Parathyroid adenoma (tissue), 2 donors: ENCODE measurements at regions not wholly inside any gene's neighbourhood (a gene's known extent, or its start where the extent isn't known, plus 50 kb on each side); places are given as distances from the start of the nearest gene placed in this dataset.

ENCODE experiments used
- H2AFZ ChIP-seq: fragments of 300-600 bp; sonication (generic); one replicate; pipeline ENCODE4 v1.7.0; 2017; ENCODE audit warnings: antibody characterized with exemption, mild to moderate bottlenecking
- H3K27ac ChIP-seq: fragments of 300-600 bp; sonication (generic); one replicate; pipeline ENCODE4 v1.7.0; 2017
- H3K27me3 ChIP-seq: fragments of 300-600 bp; sonication (generic); one replicate; pipeline ENCODE4 v1.7.0; 2017; ENCODE audit warnings: low read length; ENCODE audit not compliant: control insufficient read depth, insufficient read depth
- H3K36me3 ChIP-seq: fragments of 300-600 bp; sonication (generic); one replicate; pipeline ENCODE4 v1.7.0; 2017; ENCODE audit warnings: low read length; ENCODE audit not compliant: control insufficient read depth, insufficient read depth
- H3K4me1 ChIP-seq: fragments of 300-600 bp; sonication (generic); one replicate; pipeline ENCODE4 v1.7.0; 2017; ENCODE audit warnings: control low read depth
- H3K4me2 ChIP-seq: fragments of 300-600 bp; sonication (generic); one replicate; pipeline ENCODE4 v1.7.0; 2017; ENCODE audit warnings: low read length
- H3K4me3 ChIP-seq: fragments of 300-600 bp; sonication (generic); one replicate; pipeline ENCODE4 v1.7.0; 2017; ENCODE audit warnings: low read depth, low read length
- H3K79me2 ChIP-seq: fragments of 300-600 bp; sonication (generic); one replicate; pipeline ENCODE4 v1.7.0; 2017; ENCODE audit warnings: control low read depth
- H3K9ac ChIP-seq: fragments of 300-600 bp; sonication (generic); one replicate; pipeline ENCODE4 v1.7.0; 2017; ENCODE audit warnings: mild to moderate bottlenecking
- H3K9me3 ChIP-seq: fragments of 300-600 bp; sonication (generic); one replicate; pipeline ENCODE4 v1.7.0; 2017; ENCODE audit warnings: low read length; ENCODE audit not compliant: control insufficient read depth
- CTCF ChIP-seq: fragments of 300-600 bp; sonication (generic); IDR thresholded peaks from one replicate; pipeline ENCODE4 v1.7.0; 2017; ENCODE audit warnings: antibody characterized with exemption, mild to moderate bottlenecking
- donor health status: primary hyperparathyroidism.

- no peaks in the 10 kb centered on the region for H3K79me2 ChIP-seq
- H3K4me3 ChIP-seq, result no peak overlapping the region
- no peak overlapping the region for H3K27ac ChIP-seq
- no peaks in the 10 kb centered on the region for H3K9me3 ChIP-seq
- H3K9ac ChIP-seq, result no peak overlapping the region
- no peak overlapping the region for H2AFZ ChIP-seq
- no peak for TF ChIP-seq CTCF
- no peaks in the 10 kb centered on the region for H3K4me1 ChIP-seq
- H3K36me3 ChIP-seq, result no peaks in the 10 kb centered on the region
- no peaks in the 10 kb centered on the region for H3K27me3 ChIP-seq
- no peak overlapping the region for H3K4me2 ChIP-seq
These were observed 378.6 kb upstream of the ANXA10 start for GRCh38 chr4:167713756-167714155.

- Histone ChIP-seq H3K9me3 (no peaks in the 10 kb centered on the region), H3K9ac (no peak overlapping the region), H3K27ac (no peak overlapping the region), H3K4me2 (no peak overlapping the region), H3K4me3 (no peak overlapping the region), H3K79me2 (no peaks in the 10 kb centered on the region), H3K36me3 (no peaks in the 10 kb centered on the region), H2AFZ (no peak overlapping the region), H3K4me1 (no peaks in the 10 kb centered on the region), H3K27me3 (no peaks in the 10 kb centered on the region)
- TF ChIP-seq CTCF, result no peak
These were observed 377.2 kb upstream of the ANXA10 start for GRCh38 chr4:167715176-167715575.

- no peaks in the 10 kb centered on the region for H3K4me1 ChIP-seq
- H3K9me3 ChIP-seq, result no peaks in the 10 kb centered on the region
- no peaks in the 10 kb centered on the region for H3K36me3 ChIP-seq
- H3K9ac ChIP-seq, result no peak overlapping the region
- no peak overlapping the region for H2AFZ ChIP-seq
- H3K79me2 ChIP-seq, result no peaks in the 10 kb centered on the region
- no peak overlapping the region for H3K4me2 ChIP-seq
- H3K4me3 ChIP-seq, result no peak overlapping the region
- no peak overlapping the region for H3K27ac ChIP-seq
- no peaks in the 10 kb centered on the region for H3K27me3 ChIP-seq
- TF ChIP-seq CTCF, result no peak
These were observed 374.8 kb upstream of the ANXA10 start for GRCh38 chr4:167717495-167717894.

DNA sequence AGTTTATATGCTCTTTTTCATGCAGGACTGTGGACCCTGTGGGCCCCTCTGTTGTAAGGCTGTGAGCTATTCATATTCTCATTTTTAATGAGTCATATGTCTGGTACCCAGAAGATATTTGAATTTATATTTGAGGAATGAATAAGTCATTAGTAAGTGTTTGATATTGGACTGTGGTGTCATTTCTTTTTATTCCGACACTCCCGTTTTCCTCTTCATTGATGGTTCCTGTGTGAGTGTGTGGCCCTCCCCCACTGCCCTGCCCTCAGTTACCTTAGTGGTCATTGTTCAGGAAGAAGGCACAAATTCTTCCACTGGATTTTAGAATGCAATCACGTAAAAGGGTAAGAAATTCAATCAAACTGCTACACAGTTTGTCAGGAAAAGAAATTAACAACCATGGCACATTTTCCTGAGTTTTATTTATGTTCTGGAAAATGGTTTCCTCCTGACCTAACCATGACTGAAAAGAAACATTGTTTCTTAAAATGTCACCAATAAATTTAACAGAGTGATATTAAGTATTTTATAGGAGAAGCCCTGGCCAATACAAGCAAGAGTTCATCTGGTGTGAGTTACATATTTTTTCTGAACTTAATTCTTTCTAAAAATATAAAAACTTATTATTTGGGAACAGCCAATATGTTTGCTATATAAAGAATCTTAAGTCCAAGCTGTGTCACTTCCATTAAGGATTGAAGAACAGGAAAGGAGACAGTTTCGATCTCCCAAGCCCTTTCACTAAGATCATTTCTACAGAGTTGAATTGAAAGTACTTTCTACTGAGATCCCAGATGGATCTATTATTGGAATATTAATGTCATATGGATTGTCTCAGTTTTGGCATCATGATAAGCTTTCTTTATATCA, 370.5 kb upstream of the ANXA10 start:
- Histone ChIP-seq H2AFZ (no peak overlapping the region), H3K4me3 (no peak overlapping the region), H3K4me1 (no peaks in the 10 kb centered on the region), H3K79me2 (no peaks in the 10 kb centered on the region), H3K9ac (no peak overlapping the region), H3K27ac (no peak overlapping the region), H3K36me3 (no peaks in the 10 kb centered on the region), H3K4me2 (no peak overlapping the region), H3K27me3 (no peaks in the 10 kb centered on the region), H3K9me3 (no peaks in the 10 kb centered on the region)
- no peak for TF ChIP-seq CTCF

DNA sequence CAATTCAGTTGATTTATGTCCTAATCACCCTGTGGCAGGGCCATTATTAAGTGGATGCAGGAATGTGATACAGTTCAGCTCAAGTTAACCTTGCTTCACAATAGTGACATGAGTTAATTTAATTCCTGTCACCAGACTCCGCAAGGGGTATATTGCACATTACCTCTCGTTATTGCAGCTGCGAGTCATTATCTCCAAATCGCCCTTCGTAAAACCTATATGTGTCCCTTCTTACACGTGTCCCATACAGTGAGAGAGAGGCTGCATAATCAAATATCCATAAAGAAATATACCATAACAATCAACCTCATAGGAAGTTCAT, 369.9 kb upstream of the ANXA10 start:
- no peaks in the 10 kb centered on the region for H3K36me3 ChIP-seq
- H3K79me2 ChIP-seq, result no peaks in the 10 kb centered on the region
- TF ChIP-seq CTCF, result no peak
- H2AFZ ChIP-seq, result no peak overlapping the region
- no peak overlapping the region for H3K4me3 ChIP-seq
- no peaks in the 10 kb centered on the region for H3K4me1 ChIP-seq
- H3K27ac ChIP-seq, result no peak overlapping the region
- H3K4me2 ChIP-seq, result no peak overlapping the region
- no peaks in the 10 kb centered on the region for H3K27me3 ChIP-seq
- no peak overlapping the region for H3K9ac ChIP-seq
- no peaks in the 10 kb centered on the region for H3K9me3 ChIP-seq
